ENCODE measurements at regions not wholly inside any gene's neighbourhood (a gene's known extent, or its start where the extent isn't known, plus 50 kb on each side); places are given as distances from the start of the nearest gene placed in this dataset.

- DNase-seq (ENCODE audit: low read depth in 4 of 4, low spot score in 3 of 4), result no peak
Measured at GRCh38 chr11:20311444-20311843, 52.1 kb upstream of the HTATIP2 start.

GRCh38 chr11:20310596-20311394 is 52.7 kb upstream of the HTATIP2 start:
- DNase-seq (ENCODE audit: low read depth in 4 of 4, low spot score in 3 of 4), result no peak

DNA sequence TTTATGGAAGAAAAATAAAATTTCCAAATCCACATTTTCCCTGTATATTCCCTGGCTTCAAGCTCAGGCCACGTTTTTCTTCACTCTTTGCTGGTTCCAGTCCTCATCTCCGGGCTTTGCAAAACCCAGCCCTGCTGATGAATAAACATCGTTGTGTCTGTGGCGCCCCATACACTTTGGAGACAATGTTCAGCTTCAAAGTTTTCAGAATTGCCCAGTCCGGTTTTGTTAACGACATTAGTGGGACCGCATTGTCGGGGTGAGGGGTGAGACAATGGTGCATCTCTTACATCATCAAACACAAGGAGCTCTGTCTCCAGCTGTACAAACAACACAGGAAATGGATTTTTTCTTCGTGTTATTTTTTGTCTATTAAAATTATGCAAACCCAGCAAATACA is 53.4 kb upstream of the HTATIP2 start:
- no peak for DNase-seq (ENCODE audit: low read depth in 4 of 4, low spot score in 3 of 4)

GRCh38 chr11:20309231-20310025 is 54.1 kb upstream of the HTATIP2 start:
- DNase-seq (ENCODE audit: low read depth in 4 of 4, low spot score in 3 of 4), result no peak

DNA sequence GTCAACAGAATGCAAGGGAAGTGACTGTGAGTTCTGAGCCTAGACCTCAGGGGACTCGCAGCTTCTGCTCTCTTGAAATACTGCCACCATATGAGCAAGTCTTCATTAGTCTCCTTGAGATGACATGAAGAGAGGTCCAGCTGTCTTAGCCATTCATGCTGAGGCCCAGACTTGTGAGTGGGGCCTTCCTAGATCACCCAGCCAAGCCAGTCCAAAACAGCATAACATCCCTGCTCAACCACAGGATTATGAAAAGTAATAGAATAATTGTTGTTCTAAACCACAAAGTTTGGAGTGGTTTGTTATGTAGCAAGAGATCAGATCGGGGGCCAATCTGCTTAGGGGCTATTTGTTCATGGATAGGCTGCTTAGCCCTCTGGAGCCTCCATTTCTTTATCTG is 54.9 kb upstream of the HTATIP2 start:
- DNase-seq (ENCODE audit: low read depth in 4 of 4, low spot score in 3 of 4), result no peak

- no peak for DNase-seq (ENCODE audit: low read depth in 4 of 4, low spot score in 3 of 4)
Measured at GRCh38 chr11:20303391-20303965, 60.0 kb upstream of the HTATIP2 start.

GRCh38 chr11:20293992-20294391 is 69.5 kb upstream of the HTATIP2 start:
- DNase-seq (ENCODE audit: low read depth in 4 of 4, low spot score in 3 of 4), result no peak

DNA sequence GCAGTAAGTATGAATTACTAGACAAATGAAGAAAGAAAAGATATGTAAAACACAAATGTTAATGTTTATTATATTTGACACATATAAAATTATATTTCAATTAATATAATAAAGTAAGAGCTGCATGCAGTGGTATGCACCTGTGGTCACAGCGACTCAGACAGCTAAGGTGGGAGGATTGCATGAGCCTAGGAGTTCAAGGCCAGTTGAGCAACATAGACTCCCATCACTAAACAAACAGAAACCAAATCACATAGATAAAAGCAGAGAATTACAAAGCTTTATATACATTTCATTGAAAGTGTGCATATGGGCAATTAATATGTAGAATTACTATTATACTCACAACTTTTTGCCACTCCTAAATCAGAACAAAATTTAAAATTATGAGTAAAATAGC is 70.0 kb upstream of the HTATIP2 start:
- no peak for DNase-seq (ENCODE audit: low read depth in 4 of 4, low spot score in 3 of 4)

GRCh38 chr11:20289732-20290131 is 73.8 kb upstream of the HTATIP2 start:
- DNase-seq (ENCODE audit: low read depth in 4 of 4, low spot score in 3 of 4), result no peak

DNA sequence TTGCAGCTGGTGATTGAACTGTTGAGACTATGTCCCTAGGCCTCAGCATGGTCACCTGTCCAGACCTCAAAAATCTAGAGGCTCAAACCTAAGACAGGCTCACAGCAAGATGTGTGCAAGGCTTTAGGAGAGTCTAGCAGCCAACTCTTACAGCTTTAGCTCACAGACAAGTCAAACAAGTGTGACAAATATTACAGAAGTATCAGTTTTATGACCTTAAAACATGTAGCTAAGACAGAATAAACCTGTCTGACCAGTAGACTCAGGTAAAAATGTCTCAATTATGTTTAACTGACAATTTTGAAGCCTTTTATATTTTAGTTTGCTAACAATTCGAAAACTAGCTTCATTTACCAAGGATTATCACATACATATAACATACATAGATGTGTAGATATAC is 80.0 kb upstream of the HTATIP2 start:
- DNase-seq (ENCODE audit: low read depth in 4 of 4, low spot score in 3 of 4), result no peak

- DNase-seq (ENCODE audit: low read depth in 4 of 4, low spot score in 3 of 4), result no peak
Measured at GRCh38 chr11:20278727-20279126, 84.8 kb upstream of the HTATIP2 start.

DNA sequence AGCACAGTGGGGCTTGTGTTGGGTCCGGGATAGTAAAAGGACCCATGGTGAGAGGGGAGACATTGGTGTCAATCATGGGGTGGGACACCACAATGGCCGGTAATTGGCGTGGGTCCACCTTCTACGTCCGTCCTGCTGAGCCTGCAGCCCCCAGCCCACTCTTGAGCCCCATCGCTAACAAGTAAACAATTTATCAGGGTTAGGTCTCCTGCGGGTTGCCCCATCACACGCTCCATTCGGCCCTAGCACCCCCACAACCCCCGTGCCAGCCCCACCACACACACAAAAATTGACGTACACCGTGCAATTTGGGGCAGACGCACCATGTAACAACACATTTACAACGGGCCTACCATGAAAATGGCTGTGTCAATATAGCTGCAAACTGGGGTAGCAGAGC is 86.5 kb upstream of the HTATIP2 start:
- no peak for DNase-seq (ENCODE audit: low read depth in 4 of 4, low spot score in 3 of 4)

GRCh38 chr11:20275987-20276965 is 87.2 kb upstream of the HTATIP2 start:
- peak in 2 of 4 donors; percentile 3 to 11 for DNase-seq (ENCODE audit: low read depth in 4 of 4, low spot score in 3 of 4)

DNA sequence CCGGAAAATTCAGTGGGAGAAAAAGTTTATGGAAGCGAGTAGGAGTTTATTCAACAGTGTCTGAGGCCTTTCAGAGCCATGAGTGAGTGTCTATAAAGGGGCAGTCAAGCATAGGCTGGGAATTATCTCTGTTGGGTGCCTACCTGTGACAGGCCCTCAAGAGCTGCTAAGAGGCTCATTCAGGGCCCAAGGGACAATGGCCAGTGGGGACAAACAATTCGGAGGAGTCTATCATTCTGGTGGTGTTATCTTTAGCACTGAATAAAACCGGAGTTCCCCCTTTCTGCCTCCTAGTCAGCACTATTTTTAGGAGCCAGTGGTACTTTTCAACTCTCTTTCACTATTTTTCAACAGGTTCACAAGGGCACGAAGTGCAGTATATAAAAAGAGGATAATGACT is 89.5 kb upstream of the HTATIP2 start:
- DNase-seq (ENCODE audit: low read depth in 4 of 4, low spot score in 3 of 4), result no peak

- DNase-seq (ENCODE audit: low read depth in 4 of 4, low spot score in 3 of 4), result no peak
Measured at GRCh38 chr11:20261526-20261925, 101.3 kb upstream of the DBX1 start.

- DNase-seq (ENCODE audit: low read depth in 4 of 4, low spot score in 3 of 4), result no peak
Measured at GRCh38 chr11:20260307-20260706, 100.0 kb upstream of the DBX1 start.

DNA sequence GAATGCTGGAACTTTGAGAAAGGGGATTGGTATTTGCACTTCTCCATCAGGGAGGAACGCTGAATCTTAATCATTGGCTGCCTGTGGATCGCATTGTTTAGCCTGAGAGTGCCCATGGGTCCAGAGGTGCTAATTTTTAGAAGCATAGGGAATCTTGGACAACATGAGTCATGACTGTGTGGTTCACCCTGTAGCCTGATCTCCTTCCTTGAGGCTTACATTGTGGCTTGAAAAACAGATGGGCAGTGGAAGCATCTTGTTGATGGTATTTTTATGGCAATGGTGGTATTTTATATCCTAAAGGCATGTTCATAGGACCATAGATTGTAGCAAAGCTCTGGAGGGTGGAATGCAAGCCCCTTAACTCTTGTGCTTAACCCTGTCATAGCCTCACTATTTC is 99.2 kb upstream of the DBX1 start:
- no peak for DNase-seq (ENCODE audit: low read depth in 4 of 4, low spot score in 3 of 4)

DNA sequence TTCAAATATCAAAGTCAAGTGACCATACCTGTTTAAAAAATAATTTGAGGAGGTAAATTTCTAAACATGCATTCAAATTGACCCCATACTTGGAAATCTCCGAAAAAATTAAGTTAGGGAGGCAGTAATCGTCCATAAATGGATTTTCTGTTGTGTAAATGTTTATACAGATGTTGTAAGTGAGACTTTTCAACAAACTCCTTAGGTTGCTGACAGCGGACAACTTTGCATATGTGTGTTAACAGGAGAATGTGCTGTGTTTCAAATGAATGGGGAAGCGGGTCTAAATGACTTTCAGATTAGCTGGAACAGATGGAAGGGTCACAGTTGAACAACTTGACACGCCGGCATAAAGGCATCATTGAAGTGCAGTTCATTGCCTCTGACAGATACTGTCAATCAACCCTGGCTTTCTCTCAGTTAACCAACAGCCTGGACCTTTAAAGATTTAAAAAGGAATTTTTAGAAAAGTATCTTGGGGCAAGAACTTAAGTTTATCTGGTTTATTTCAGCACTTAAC is 98.2 kb upstream of the DBX1 start:
- no peak for DNase-seq (ENCODE audit: low read depth in 4 of 4, low spot score in 3 of 4)

DNA sequence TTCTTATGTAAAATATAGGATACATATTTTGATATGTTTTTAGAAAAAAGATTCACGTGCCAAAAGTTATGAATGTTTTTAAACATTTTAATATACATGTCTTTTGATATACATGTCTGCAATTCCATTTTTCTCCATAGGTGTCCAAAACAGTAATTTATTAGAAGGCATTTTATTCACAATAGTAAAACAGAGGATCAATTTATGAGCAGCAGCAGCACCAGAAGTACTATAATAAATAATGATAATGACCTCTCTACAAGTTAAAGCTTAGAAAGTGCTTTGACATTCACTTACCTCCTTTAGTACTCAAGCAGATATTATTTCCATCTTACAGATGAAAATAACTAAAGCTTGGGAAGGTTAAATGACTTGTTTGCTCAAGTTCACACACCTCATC is 96.7 kb upstream of the DBX1 start:
- DNase-seq (ENCODE audit: low read depth in 4 of 4, low spot score in 3 of 4), result no peak

- DNase-seq (ENCODE audit: low read depth in 4 of 4, low spot score in 3 of 4), result no peak
Measured at GRCh38 chr11:20253796-20254195, 93.5 kb upstream of the DBX1 start.

All from left renal pelvis (tissue), 4 donors.